Adrenal gland (tissue), 9 donors: ENCODE measurements at regions not wholly inside any gene's neighbourhood (a gene's known extent, or its start where the extent isn't known, plus 50 kb on each side); places are given as distances from the start of the nearest gene placed in this dataset.

Experiments used
- DNase-seq, 7 donors: peaks; one replicate each; pipeline ENCODE4 v3.0.0-alpha.2; 2019 to 2020
- H3K27ac ChIP-seq, 5 donors: fragments of 200-600 bp; sonication (generic) in 4 of 5; 1 replicate in 3 of 5; 2 replicates in 2 of 5; pipeline versions ENCODE4 v1.5.1 to v1.8.0; 2016 to 2020; ENCODE audit warnings: mild to moderate bottlenecking in 1 of 5
- H3K27me3 ChIP-seq: fragments of 200-600 bp; 2 replicates; pipeline ENCODE4 v1.8.0; 2021
- H3K36me3 ChIP-seq, 2 donors: fragments of 200-600 bp; replicated peaks in 1 of 2; 1 replicate in 1 of 2; 2 replicates in 1 of 2; pipeline versions ENCODE4 v1.5.1 to v1.8.0; 2018 to 2022
- H3K4me1 ChIP-seq, 2 donors: fragments of 200-600 bp; replicated peaks in 1 of 2; 1 replicate in 1 of 2; 2 replicates in 1 of 2; pipeline versions ENCODE4 v1.5.1 to v1.8.0; 2018 to 2021
- H3K4me3 ChIP-seq, 4 donors: fragments of 200-600 bp; sonication (generic) in 3 of 4; one replicate each; pipeline ENCODE4 v1.5.1; 2016 to 2018
- H3K9me3 ChIP-seq, 3 donors: fragments of 200-600 bp; sonication (generic) in 1 of 3; replicated peaks in 1 of 3; 1 replicate in 2 of 3; 2 replicates in 1 of 3; pipeline versions ENCODE4 v1.5.1 to v1.8.0; 2016 to 2021
- POLR2A ChIP-seq, 2 donors: fragments of 450-650 bp; IDR thresholded peaks; one replicate each; pipeline ENCODE4 v1.6.1; 2017; ENCODE audit warnings: antibody characterized with exemption in 2 of 2, mild to moderate bottlenecking in 2 of 2, moderate library complexity in 1 of 2
- WGBS, 4 donors: extraction: QIAGEN DNeasy Blood & Tissue Kit in 2 of 4; methylation state at CpG; one replicate each; pipeline versions ENCODE4 v1.1.5 to v1.1.7; 2013 to 2017; 5-methylcytosine and 5-hydroxymethylcytosine counted together
- intact Hi-C, 2 donors: fragments of 100-400 bp; cut with DNase I; formaldehyde crosslinking; loops; one replicate each; pipeline versions ENCODE4 v1.14.1 to v1.15.0; 2022 to 2023
- TF ChIP-seq, protein P1 (sequence below), 6 experiments: fragments of 450-650 bp in 4 of 6; fragments of 200-600 bp in 2 of 6; sonication (generic) in 1 of 6; IDR thresholded peaks; 1 replicate in 5 of 6; 2 replicates in 1 of 6; pipeline versions ENCODE4 v1.5.1 to v1.8.0; 2016 to 2021; ENCODE audit warnings: antibody characterized with exemption in 6 of 6, mild to moderate bottlenecking in 2 of 6, moderate library complexity in 1 of 6
- donor health status: healthy with polysubstance abuse.
- donor health status: Bipolar disorder and iron deficiency.
- donor health status: DM: yes; HTN: yes; CAD: no.
- donor health status: DM: no; HTN: no; CAD: no.
- donor health status: DM: no; HTN: no; CAD: no.

DNA sequence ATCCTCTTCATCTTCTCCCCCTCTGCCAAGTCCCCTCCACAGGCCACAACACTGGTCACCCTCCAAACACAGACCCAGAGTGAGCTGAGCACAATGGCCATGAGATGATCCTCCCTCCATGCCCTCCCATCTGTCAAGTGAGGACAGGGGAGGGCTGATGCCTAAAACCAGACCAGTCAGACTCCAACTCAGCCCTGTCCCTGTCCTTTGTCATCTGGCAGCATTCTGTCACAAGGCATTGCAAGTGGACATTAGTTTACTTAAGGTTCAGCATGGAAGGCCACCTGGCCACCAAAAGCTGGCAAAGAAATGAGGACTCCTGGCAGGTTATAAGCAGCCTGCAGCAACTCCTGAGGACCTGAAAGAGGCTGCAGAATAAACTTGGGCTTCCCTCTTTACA, 136.2 kb upstream of the SLC30A5 start:
- Histone ChIP-seq H3K4me1 (peaks cover 15 to 17% of the 10 kb centered on the region in 2 donors), H3K27ac (no peak overlapping the region), H3K9me3 (no peaks in the 10 kb centered on the region), H3K36me3 (no peaks in the 10 kb centered on the region), H3K27me3 (no peaks in the 10 kb centered on the region), H3K4me3 (no peak overlapping the region)
- intact Hi-C loops, result no loop called here
- DNase-seq, result no peak
- TF ChIP-seq, protein P1, sequence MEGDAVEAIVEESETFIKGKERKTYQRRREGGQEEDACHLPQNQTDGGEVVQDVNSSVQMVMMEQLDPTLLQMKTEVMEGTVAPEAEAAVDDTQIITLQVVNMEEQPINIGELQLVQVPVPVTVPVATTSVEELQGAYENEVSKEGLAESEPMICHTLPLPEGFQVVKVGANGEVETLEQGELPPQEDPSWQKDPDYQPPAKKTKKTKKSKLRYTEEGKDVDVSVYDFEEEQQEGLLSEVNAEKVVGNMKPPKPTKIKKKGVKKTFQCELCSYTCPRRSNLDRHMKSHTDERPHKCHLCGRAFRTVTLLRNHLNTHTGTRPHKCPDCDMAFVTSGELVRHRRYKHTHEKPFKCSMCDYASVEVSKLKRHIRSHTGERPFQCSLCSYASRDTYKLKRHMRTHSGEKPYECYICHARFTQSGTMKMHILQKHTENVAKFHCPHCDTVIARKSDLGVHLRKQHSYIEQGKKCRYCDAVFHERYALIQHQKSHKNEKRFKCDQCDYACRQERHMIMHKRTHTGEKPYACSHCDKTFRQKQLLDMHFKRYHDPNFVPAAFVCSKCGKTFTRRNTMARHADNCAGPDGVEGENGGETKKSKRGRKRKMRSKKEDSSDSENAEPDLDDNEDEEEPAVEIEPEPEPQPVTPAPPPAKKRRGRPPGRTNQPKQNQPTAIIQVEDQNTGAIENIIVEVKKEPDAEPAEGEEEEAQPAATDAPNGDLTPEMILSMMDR (IDR thresholded peaks at IDR 0.05), result no peak
- TF ChIP-seq POLR2A (IDR thresholded peaks at IDR 0.05), result no peak

DNA sequence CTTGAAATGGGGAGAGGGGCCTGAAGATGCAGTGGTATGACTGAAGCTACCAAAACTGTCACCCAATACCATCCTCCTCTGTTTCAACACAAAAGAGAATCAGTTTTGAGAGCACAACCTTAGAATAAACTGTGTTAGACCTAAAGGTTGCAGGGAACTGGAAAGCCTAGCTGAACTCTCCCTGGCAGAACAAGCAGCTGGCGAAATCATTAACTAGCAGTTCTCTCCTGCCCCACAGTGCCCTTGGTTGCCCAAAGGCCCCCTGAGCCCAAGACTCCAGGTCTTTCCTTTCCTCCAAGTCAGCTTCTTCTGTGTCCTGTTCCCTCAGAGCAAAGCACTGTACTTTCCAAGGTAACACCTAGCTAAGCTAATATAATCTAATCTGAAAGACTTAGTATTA, 135.4 kb upstream of the SLC30A5 start:
- TF ChIP-seq POLR2A (IDR thresholded peaks at IDR 0.05), result no peak
- TF ChIP-seq, protein P1 (IDR thresholded peaks at IDR 0.05), result no peak
- intact Hi-C loops, result no loop called here
- Histone ChIP-seq H3K36me3 (no peaks in the 10 kb centered on the region), H3K27ac (no peak overlapping the region), H3K4me1 (peaks cover 8 to 10% of the 10 kb centered on the region in 2 donors), H3K9me3 (no peaks in the 10 kb centered on the region), H3K27me3 (no peaks in the 10 kb centered on the region), H3K4me3 (no peak overlapping the region)
- no peak for DNase-seq
- 83 to 91% (median 89%) methylated on average over 1 of the region's 1 CpG for WGBS, 4 donors

DNA sequence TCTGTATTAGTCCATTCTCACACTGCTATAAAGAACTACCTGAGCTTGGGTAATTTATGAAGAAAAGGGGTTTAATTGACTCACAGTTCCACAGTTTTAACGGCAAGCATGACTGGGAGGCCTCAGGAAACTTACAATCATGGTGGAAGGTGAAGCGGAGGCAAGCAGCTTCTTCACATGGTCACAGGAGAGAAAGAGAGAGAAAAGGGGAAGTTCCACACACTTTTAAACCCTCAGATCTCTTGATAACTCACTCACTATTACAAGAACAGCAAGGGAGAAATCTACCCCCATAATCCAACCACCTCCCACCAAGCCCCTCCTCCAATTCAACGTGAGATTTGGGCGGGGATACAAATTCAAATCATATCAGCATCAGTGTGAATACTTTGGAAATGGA, 133.4 kb upstream of the SLC30A5 start:
- no peaks in the 10 kb centered on the region for H3K36me3 ChIP-seq
- H3K4me3 ChIP-seq, result no peak overlapping the region
- H3K27me3 ChIP-seq, result no peaks in the 10 kb centered on the region
- H3K4me1 ChIP-seq, result no peaks in the 10 kb centered on the region
- intact Hi-C loops, result loop anchor here in 1 of 2 donors (10.0 kb wide), 2 partner anchors 496 to 676 kb away; no protein-coding TSS in a partner anchor
- 82 to 86% (median 84%) methylated on average over 4 of the region's 4 CpGs for WGBS, 4 donors
- TF ChIP-seq, protein P1 (IDR thresholded peaks at IDR 0.05), result no peak
- TF ChIP-seq POLR2A (IDR thresholded peaks at IDR 0.05), result no peak
- no peak overlapping the region for H3K27ac ChIP-seq
- H3K9me3 ChIP-seq, result no peaks in the 10 kb centered on the region
- no peak for DNase-seq

DNA sequence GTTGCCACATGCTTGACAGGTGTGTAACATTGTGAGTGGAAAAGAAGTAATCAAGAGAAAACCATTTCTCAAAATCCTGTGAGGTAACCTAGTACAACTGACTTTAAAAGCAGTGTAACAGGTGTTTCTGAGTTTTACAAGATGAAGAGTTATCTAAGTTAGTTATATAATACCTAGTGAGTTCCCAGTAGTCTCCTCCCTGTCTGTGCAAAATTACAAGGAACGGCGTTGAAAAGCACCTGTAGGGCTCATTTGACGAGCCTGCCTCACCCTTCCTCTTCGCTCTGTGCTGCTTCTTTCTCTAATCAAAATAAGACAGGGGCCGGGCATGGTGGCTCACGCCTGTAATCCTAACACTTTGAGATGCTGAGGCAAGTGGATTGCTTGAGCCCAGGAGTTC, 132.9 kb upstream of the SLC30A5 start:
- Histone ChIP-seq H3K27me3 (no peaks in the 10 kb centered on the region), H3K4me3 (no peak overlapping the region), H3K4me1 (no peaks in the 10 kb centered on the region), H3K36me3 (no peaks in the 10 kb centered on the region), H3K27ac (no peak overlapping the region), H3K9me3 (no peaks in the 10 kb centered on the region)
- DNase-seq, result no peak
- TF ChIP-seq, protein P1 (IDR thresholded peaks at IDR 0.05), result no peak
- TF ChIP-seq POLR2A (IDR thresholded peaks at IDR 0.05), result no peak
- intact Hi-C loops, result loop anchor here in 1 of 2 donors (10.0 kb wide), 2 partner anchors 496 to 676 kb away; no protein-coding TSS in a partner anchor
- 78 to 98% (median 95%) methylated on average over 6 of the region's 6 CpGs for WGBS, 4 donors
